PC-3 (cell line): ENCODE measurements at regions not wholly inside any gene's neighbourhood (a gene's known extent, or its start where the extent isn't known, plus 50 kb on each side); places are given as distances from the start of the nearest gene placed in this dataset.

Source experiments
- EZH2 ChIP-seq: fragments of 300-600 bp; sonication (generic); IDR thresholded peaks from one replicate; pipeline ENCODE4 v1.6.1; 2017; ENCODE audit warnings: antibody characterized with exemption, mild to moderate bottlenecking, low read length; ENCODE audit not compliant: unreplicated experiment
- EZH2phosphoT487 ChIP-seq: fragments of 300-600 bp; sonication (generic); IDR thresholded peaks from 2 replicates; pipeline ENCODE4 v1.6.1; 2018; ENCODE audit warnings: mild to moderate bottlenecking, antibody characterized with exemption, low read length, borderline replicate concordance
- TF ChIP-seq, protein P1 (sequence below): fragments of 300-600 bp; sonication (generic); conservative IDR thresholded peaks from 2 replicates; pipeline ENCODE4 v1.5.1; 2017; ENCODE audit warnings: antibody characterized with exemption, low read depth, mild to moderate bottlenecking, low read length

GRCh38 chr2:23026671-23027070 is 358.3 kb upstream of the KLHL29 start:
- TF ChIP-seq, protein P1, sequence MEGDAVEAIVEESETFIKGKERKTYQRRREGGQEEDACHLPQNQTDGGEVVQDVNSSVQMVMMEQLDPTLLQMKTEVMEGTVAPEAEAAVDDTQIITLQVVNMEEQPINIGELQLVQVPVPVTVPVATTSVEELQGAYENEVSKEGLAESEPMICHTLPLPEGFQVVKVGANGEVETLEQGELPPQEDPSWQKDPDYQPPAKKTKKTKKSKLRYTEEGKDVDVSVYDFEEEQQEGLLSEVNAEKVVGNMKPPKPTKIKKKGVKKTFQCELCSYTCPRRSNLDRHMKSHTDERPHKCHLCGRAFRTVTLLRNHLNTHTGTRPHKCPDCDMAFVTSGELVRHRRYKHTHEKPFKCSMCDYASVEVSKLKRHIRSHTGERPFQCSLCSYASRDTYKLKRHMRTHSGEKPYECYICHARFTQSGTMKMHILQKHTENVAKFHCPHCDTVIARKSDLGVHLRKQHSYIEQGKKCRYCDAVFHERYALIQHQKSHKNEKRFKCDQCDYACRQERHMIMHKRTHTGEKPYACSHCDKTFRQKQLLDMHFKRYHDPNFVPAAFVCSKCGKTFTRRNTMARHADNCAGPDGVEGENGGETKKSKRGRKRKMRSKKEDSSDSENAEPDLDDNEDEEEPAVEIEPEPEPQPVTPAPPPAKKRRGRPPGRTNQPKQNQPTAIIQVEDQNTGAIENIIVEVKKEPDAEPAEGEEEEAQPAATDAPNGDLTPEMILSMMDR, result no peak
- TF ChIP-seq EZH2, result no peak
- TF ChIP-seq EZH2phosphoT487, result no peak
